ENCODE measurements at regions not wholly inside any gene's neighbourhood (a gene's known extent, or its start where the extent isn't known, plus 50 kb on each side); places are given as distances from the start of the nearest gene placed in this dataset.

- TF ChIP-seq CTCF (IDR thresholded peaks at IDR 0.05 in 2 of 3, conservative IDR thresholded peaks at IDR 0.05 in 1 of 3; ENCODE audit: borderline replicate concordance in 1 of 3, insufficient read depth in 1 of 3, low read depth in 2 of 3, low read length in 2 of 3) (no peak), POLR2AphosphoS5 (IDR thresholded peaks at IDR 0.05; ENCODE audit: low read depth, low read length) (no peak), EZH2 (IDR thresholded peaks at IDR 0.05) (no peak), ZNF274 (IDR thresholded peaks at IDR 0.05; ENCODE audit: low read depth, low read length) (no peak), JUND (IDR thresholded peaks at IDR 0.05) (no peak), TCF7L2 (IDR thresholded peaks at IDR 0.05; ENCODE audit: borderline replicate concordance, extremely low read depth, insufficient read depth, insufficient read length) (no peak), POLR2A (IDR thresholded peaks at IDR 0.05; ENCODE audit: borderline replicate concordance, extremely low read depth, insufficient read depth, insufficient read length) (no peak), SP1 (IDR thresholded peaks at IDR 0.05; ENCODE audit: low read depth) (no peak)
These were observed 1513.4 kb upstream of the AGA start for GRCh38 chr4:178955614-178956013.

Data from HCT116 (cell line).